ENCODE measurements at regions not wholly inside any gene's neighbourhood (a gene's known extent, or its start where the extent isn't known, plus 50 kb on each side); places are given as distances from the start of the nearest gene placed in this dataset.

- Histone ChIP-seq H3K27ac (ENCODE audit: low read depth in 1 of 2, low read length in 1 of 2) (no peak overlapping the region), H3K4me3 (no peak overlapping the region), H3K4me1 (ENCODE audit: control insufficient read depth in 5 of 5, insufficient read depth in 5 of 5, low read length in 5 of 5) (peaks cover 0 to 27% (median 11%) of the 10 kb centered on the region in 5 donors), H3K9ac (ENCODE audit: insufficient read depth in 1 of 2, low read length in 2 of 2) (no peak overlapping the region), H3K36me3 (ENCODE audit: control insufficient read depth in 4 of 4, insufficient read depth in 4 of 4, low read length in 4 of 4) (no peaks in the 10 kb centered on the region), H3K9me3 (ENCODE audit: control insufficient read depth in 4 of 4, insufficient read depth in 3 of 4, low read length in 3 of 4) (no peaks in the 10 kb centered on the region), H3K27me3 (ENCODE audit: control insufficient read depth in 3 of 3, insufficient read depth in 3 of 3, low read length in 2 of 3) (no peaks in the 10 kb centered on the region)
- WGBS, 2 donors, result 81% methylated on average over 11 of the region's 11 CpGs
- TF ChIP-seq CTCF (IDR thresholded peaks at IDR 0.05; ENCODE audit: control extremely low read depth, extremely low read depth), result no peak
- DNase-seq, result peak; percentile 36 to 65 (median 61)
- ATAC-seq (ENCODE audit: insufficient read depth, low FRiP score), result no peak
Observed at GRCh38 chr6:105850261-105851112, 235.6 kb upstream of the PRDM1 start.

- ATAC-seq (ENCODE audit: insufficient read depth, low FRiP score) (no peak), DNase-seq (no peak)
- no peaks in the 10 kb centered on the region for H3K36me3 ChIP-seq (ENCODE audit: control insufficient read depth in 4 of 4, insufficient read depth in 4 of 4, low read length in 4 of 4)
- no peak overlapping the region for H3K27ac ChIP-seq (ENCODE audit: low read depth in 1 of 2, low read length in 1 of 2)
- H3K4me3 ChIP-seq, result no peak overlapping the region
- no peak for TF ChIP-seq CTCF (IDR thresholded peaks at IDR 0.05; ENCODE audit: control extremely low read depth, extremely low read depth)
- H3K27me3 ChIP-seq (ENCODE audit: control insufficient read depth in 3 of 3, insufficient read depth in 3 of 3, low read length in 2 of 3), result no peaks in the 10 kb centered on the region
- peaks cover 0 to 31% (median 11%) of the 10 kb centered on the region in 5 donors for H3K4me1 ChIP-seq (ENCODE audit: control insufficient read depth in 5 of 5, insufficient read depth in 5 of 5, low read length in 5 of 5)
- H3K9me3 ChIP-seq (ENCODE audit: control insufficient read depth in 4 of 4, insufficient read depth in 3 of 4, low read length in 3 of 4), result no peaks in the 10 kb centered on the region
- 92 to 95% methylated on average over 6 of the region's 6 CpGs for WGBS, 2 donors
- no peak overlapping the region for H3K9ac ChIP-seq (ENCODE audit: insufficient read depth in 1 of 2, low read length in 2 of 2)
Observed at GRCh38 chr6:105849746-105850145, 236.4 kb upstream of the PRDM1 start.

- Histone ChIP-seq H3K27me3 (ENCODE audit: control insufficient read depth in 3 of 3, insufficient read depth in 3 of 3, low read length in 2 of 3) (no peaks in the 10 kb centered on the region), H3K36me3 (ENCODE audit: control insufficient read depth in 4 of 4, insufficient read depth in 4 of 4, low read length in 4 of 4) (no peaks in the 10 kb centered on the region), H3K9me3 (ENCODE audit: control insufficient read depth in 4 of 4, insufficient read depth in 3 of 4, low read length in 3 of 4) (no peaks in the 10 kb centered on the region), H3K4me3 (no peak overlapping the region), H3K4me1 (ENCODE audit: control insufficient read depth in 5 of 5, insufficient read depth in 5 of 5, low read length in 5 of 5) (peaks cover 0 to 38% (median 11%) of the 10 kb centered on the region in 5 donors), H3K27ac (ENCODE audit: low read depth in 1 of 2, low read length in 1 of 2) (no peak overlapping the region), H3K9ac (ENCODE audit: insufficient read depth in 1 of 2, low read length in 2 of 2) (no peak overlapping the region)
- ATAC-seq (ENCODE audit: insufficient read depth, low FRiP score) (no peak), DNase-seq (no peak)
- TF ChIP-seq CTCF (IDR thresholded peaks at IDR 0.05; ENCODE audit: control extremely low read depth, extremely low read depth), result no peak
Observed at GRCh38 chr6:105847433-105847832, 238.7 kb upstream of the PRDM1 start.
